Liver (tissue), 7 donors: ENCODE measurements at regions not wholly inside any gene's neighbourhood (a gene's known extent, or its start where the extent isn't known, plus 50 kb on each side); places are given as distances from the start of the nearest gene placed in this dataset.

Source experiments
- DNase-seq: peaks from one replicate; pipeline ENCODE4 v3.0.0-alpha.2; 2017; ENCODE audit warnings: low spot score
- H3K27ac ChIP-seq, 2 donors: one replicate each; pipeline ENCODE4 v1.7.0; 2013; ENCODE audit warnings: inconsistent platforms in 2 of 2, low read length in 2 of 2, control low read depth in 1 of 2, low read depth in 1 of 2, mild to moderate bottlenecking in 1 of 2
- H3K27me3 ChIP-seq, 4 donors: one replicate each; pipeline versions ENCODE4 v1.6.1 to v1.7.0; 2013; ENCODE audit warnings: low read length in 3 of 4, inconsistent platforms in 1 of 4, mild to moderate bottlenecking in 1 of 4, moderate library complexity in 1 of 4; ENCODE audit not compliant: control insufficient read depth in 4 of 4, insufficient read depth in 4 of 4
- H3K36me3 ChIP-seq, 4 donors: one replicate each; pipeline versions ENCODE4 v1.6.1 to v1.7.0; 2013; ENCODE audit warnings: low read length in 3 of 4, mild to moderate bottlenecking in 3 of 4, low read depth in 1 of 4, moderate library complexity in 1 of 4; ENCODE audit not compliant: control insufficient read depth in 4 of 4, insufficient read depth in 3 of 4
- H3K4me1 ChIP-seq, 4 donors: one replicate each; pipeline versions ENCODE4 v1.6.1 to v1.7.0; 2013; ENCODE audit warnings: low read length in 3 of 4, mild to moderate bottlenecking in 3 of 4, moderate library complexity in 1 of 4; ENCODE audit not compliant: control insufficient read depth in 4 of 4, insufficient read depth in 4 of 4
- H3K4me3 ChIP-seq, 3 donors: one replicate each; pipeline versions ENCODE4 v1.6.1 to v1.7.0; 2013; ENCODE audit warnings: low read length in 3 of 3, control low read depth in 1 of 3, low read depth in 1 of 3, mild to moderate bottlenecking in 1 of 3
- H3K9ac ChIP-seq, 2 donors: one replicate each; pipeline ENCODE4 v1.7.0; 2013; ENCODE audit warnings: low read length in 2 of 2, mild to moderate bottlenecking in 2 of 2, moderate library complexity in 2 of 2, control low read depth in 1 of 2, low read depth in 1 of 2
- H3K9me3 ChIP-seq, 4 donors: one replicate each; pipeline versions ENCODE4 v1.6.1 to v1.7.0; 2013; ENCODE audit warnings: low read length in 3 of 4; ENCODE audit not compliant: control insufficient read depth in 4 of 4
- ATF3 ChIP-seq: IDR thresholded peaks from 2 replicates; pipeline ENCODE4 v1.6.1; 2016; ENCODE audit warnings: antibody characterized with exemption
- EGR1 ChIP-seq, 2 donors: IDR thresholded peaks; 2 replicates each; pipeline ENCODE4 v1.6.1; 2016 to 2018; ENCODE audit warnings: antibody characterized with exemption in 2 of 2, low read depth in 2 of 2
- GABPA ChIP-seq, 2 donors: IDR thresholded peaks in 1 of 2; conservative IDR thresholded peaks in 1 of 2; 2 replicates each; pipeline ENCODE4 v1.6.1; 2016; ENCODE audit warnings: antibody characterized with exemption in 2 of 2, mild to moderate bottlenecking in 1 of 2, moderate library complexity in 1 of 2
- HNF4A ChIP-seq, 2 donors: conservative IDR thresholded peaks; 2 replicates each; pipeline ENCODE4 v1.6.1; 2016; ENCODE audit warnings: antibody characterized with exemption in 2 of 2, mild to moderate bottlenecking in 2 of 2
- HNF4G ChIP-seq: IDR thresholded peaks from 2 replicates; pipeline ENCODE4 v1.6.1; 2016; ENCODE audit warnings: antibody characterized with exemption
- NR2F2 ChIP-seq: IDR thresholded peaks from 2 replicates; pipeline ENCODE4 v1.6.1; 2016; ENCODE audit warnings: antibody characterized with exemption
- RAD21 ChIP-seq, 2 donors: IDR thresholded peaks; 2 replicates each; pipeline ENCODE4 v1.6.1; 2016; ENCODE audit warnings: antibody characterized with exemption in 2 of 2, mild to moderate bottlenecking in 2 of 2
- REST ChIP-seq: IDR thresholded peaks from 2 replicates; pipeline ENCODE4 v1.6.1; 2016; ENCODE audit warnings: antibody characterized with exemption, mild to moderate bottlenecking
- RXRA ChIP-seq, 2 donors: IDR thresholded peaks; 2 replicates each; pipeline ENCODE4 v1.6.1; 2017 to 2018; ENCODE audit warnings: antibody characterized with exemption in 2 of 2, mild to moderate bottlenecking in 1 of 2
- SP1 ChIP-seq: IDR thresholded peaks from 2 replicates; pipeline ENCODE4 v1.6.1; 2018; ENCODE audit warnings: antibody characterized with exemption, mild to moderate bottlenecking
- TAF1 ChIP-seq: conservative IDR thresholded peaks from 2 replicates; pipeline ENCODE4 v1.6.1; 2016; ENCODE audit warnings: antibody characterized with exemption, mild to moderate bottlenecking
- YY1 ChIP-seq: IDR thresholded peaks from 2 replicates; pipeline ENCODE4 v1.6.1; 2016; ENCODE audit warnings: antibody characterized with exemption, mild to moderate bottlenecking
- ZBTB33 ChIP-seq: IDR thresholded peaks from 2 replicates; pipeline ENCODE4 v1.6.1; 2016; ENCODE audit warnings: antibody characterized with exemption
- WGBS: extraction: QIAGEN DNeasy Blood & Tissue Kit; methylation state at CpG from one replicate; pipeline ENCODE4 v1.1.7; 2013; 5-methylcytosine and 5-hydroxymethylcytosine counted together
- donor health status: healthy.
- donor health status: healthy.
- donor health status: healthy.
- donor health status: healthy.

- 86% methylated on average over 2 of the region's 2 CpGs for WGBS
Observed at GRCh38 chr17:56083475-56083874, 69.8 kb upstream of the ANKFN1 start.

GRCh38 chr17:56085576-56086267 lies 67.6 kb upstream of the ANKFN1 start:
- no peak overlapping the region for H3K4me3 ChIP-seq
- H3K4me1 ChIP-seq, result no peaks in the 10 kb centered on the region
- H3K27me3 ChIP-seq, result no peaks in the 10 kb centered on the region
- no peak overlapping the region for H3K9ac ChIP-seq
- H3K27ac ChIP-seq, result no peak overlapping the region
- 94% methylated on average over 3 of the region's 3 CpGs for WGBS
- TF ChIP-seq ZBTB33 (no peak), YY1 (no peak)
- H3K9me3 ChIP-seq, result peaks cover 0 to 2% (median 0%) of the 10 kb centered on the region in 4 donors
- no peak for DNase-seq
- no peaks in the 10 kb centered on the region for H3K36me3 ChIP-seq

More at GRCh38 chr17:56083475-56083874, 69.8 kb upstream of the ANKFN1 start:
- no peaks in the 10 kb centered on the region for H3K27me3 ChIP-seq
- H3K9ac ChIP-seq, result no peak overlapping the region
- no peak overlapping the region for H3K27ac ChIP-seq
- peaks cover 0 to 2% (median 0%) of the 10 kb centered on the region in 4 donors for H3K9me3 ChIP-seq
- DNase-seq, result no peak
- H3K4me3 ChIP-seq, result no peak overlapping the region
- TF ChIP-seq SP1, result no peak
- no peak for TF ChIP-seq ATF3
- TF ChIP-seq TAF1, result no peak
- TF ChIP-seq HNF4A (conservative IDR thresholded peaks at IDR 0.05), result no peak
- TF ChIP-seq EGR1 (IDR thresholded peaks at IDR 0.05; ENCODE audit: low read depth in 2 of 2), result no peak
- no peaks in the 10 kb centered on the region for H3K36me3 ChIP-seq
- H3K4me1 ChIP-seq, result no peaks in the 10 kb centered on the region

- DNase-seq, result no peak
- WGBS, result 68% methylated on average over 3 of the region's 3 CpGs
- Histone ChIP-seq H3K36me3 (no peaks in the 10 kb centered on the region), H3K27me3 (no peaks in the 10 kb centered on the region), H3K4me3 (no peak overlapping the region), H3K9ac (no peak overlapping the region), H3K4me1 (no peaks in the 10 kb centered on the region), H3K27ac (no peak overlapping the region), H3K9me3 (peaks cover 0 to 2% (median 0%) of the 10 kb centered on the region in 4 donors)
- TF ChIP-seq YY1, result no peak
- TF ChIP-seq RXRA (IDR thresholded peaks at IDR 0.05), result no peak
- no peak for TF ChIP-seq HNF4G
- no peak for TF ChIP-seq TAF1
- TF ChIP-seq ATF3, result no peak
- TF ChIP-seq RAD21 (IDR thresholded peaks at IDR 0.05), result no peak
- TF ChIP-seq NR2F2, result no peak
- TF ChIP-seq REST, result no peak
- no peak for TF ChIP-seq SP1
- TF ChIP-seq GABPA (IDR thresholded peaks at IDR 0.05 in 1 of 2, conservative IDR thresholded peaks at IDR 0.05 in 1 of 2), result no peak
Observed at GRCh38 chr17:56087199-56087598, 66.1 kb upstream of the ANKFN1 start.
